PFSK-1 (cell line): ENCODE measurements at regions not wholly inside any gene's neighbourhood (a gene's known extent, or its start where the extent isn't known, plus 50 kb on each side); places are given as distances from the start of the nearest gene placed in this dataset.

ENCODE experiments used
- FOXP2 ChIP-seq: optimal IDR thresholded peaks from 2 replicates; pipeline ENCODE3; 2011; ENCODE audit warnings: borderline replicate concordance, control low read depth, inconsistent platforms; ENCODE audit not compliant: insufficient read depth; ENCODE audit errors: extremely low read length, extremely low read depth
- POLR2AphosphoS5 ChIP-seq: IDR thresholded peaks from 2 replicates; pipeline ENCODE4 v1.6.1; 2012; ENCODE audit warnings: low read depth, mild to moderate bottlenecking, control low read depth, low read length, moderate library complexity
- REST ChIP-seq, 2 experiments: IDR thresholded peaks; 2 replicates each; pipeline versions ENCODE4 v1.6.1 to v1.8.0; 2011 to 2012; ENCODE audit warnings: low read depth in 2 of 2, low read length in 2 of 2, control low read depth in 1 of 2, inconsistent platforms in 1 of 2, mild to moderate bottlenecking in 1 of 2, moderate library complexity in 1 of 2; ENCODE audit not compliant: insufficient read depth in 1 of 2
- SIN3A ChIP-seq: IDR thresholded peaks from 2 replicates; pipeline ENCODE4 v1.6.1; 2012; ENCODE audit warnings: mild to moderate bottlenecking, low read length, moderate library complexity, borderline replicate concordance; ENCODE audit not compliant: insufficient read depth
- TAF1 ChIP-seq: IDR thresholded peaks from 2 replicates; pipeline ENCODE4 v1.6.1; 2012; ENCODE audit warnings: low read length, control low read depth, borderline replicate concordance; ENCODE audit not compliant: insufficient read depth

DNA sequence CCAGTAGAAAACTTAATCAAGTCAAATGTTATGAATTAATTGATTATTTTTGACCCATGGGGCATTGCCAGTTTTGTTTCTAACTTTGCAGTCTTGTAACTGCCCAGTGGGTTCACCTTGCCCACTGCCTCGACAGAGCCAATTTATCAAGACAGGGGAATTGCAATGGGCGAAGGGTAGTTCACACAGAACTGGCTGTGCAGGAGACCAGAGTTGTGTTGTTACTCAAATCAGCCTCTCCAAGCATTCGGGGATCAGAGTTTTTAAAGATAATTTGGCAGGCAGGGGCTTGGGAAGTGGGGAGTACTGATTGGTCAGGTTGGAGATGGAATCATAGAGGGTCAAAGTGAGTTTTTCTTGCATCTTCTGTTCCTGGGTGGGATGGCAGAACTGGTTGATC lies 168.5 kb upstream of the COPS8 start:
- no peak for TF ChIP-seq FOXP2
- TF ChIP-seq TAF1: no peak
- TF ChIP-seq POLR2AphosphoS5: no peak
- no peak for TF ChIP-seq REST (IDR thresholded peaks at IDR 0.05; ENCODE audit: insufficient read depth in 1 of 2, low read depth in 2 of 2, low read length in 2 of 2)
- no peak for TF ChIP-seq SIN3A
